Mucosa of stomach (tissue), 1 donor: ENCODE measurements at regions not wholly inside any gene's neighbourhood (a gene's known extent, or its start where the extent isn't known, plus 50 kb on each side); places are given as distances from the start of the nearest gene placed in this dataset.
"Not testable (repeated sequence)": the region's sequence is repeated elsewhere in the genome, so short reads cannot be mapped to it uniquely, and the experiment has no call there.

ENCODE experiments used
- H3K27me3 ChIP-seq: one replicate; pipeline ENCODE4 v1.7.0; 2013; ENCODE audit warnings: mild to moderate bottlenecking, low read length; ENCODE audit not compliant: control insufficient read depth, insufficient read depth
- H3K36me3 ChIP-seq: one replicate; pipeline ENCODE4 v1.7.0; 2013; ENCODE audit warnings: low read length; ENCODE audit not compliant: control insufficient read depth, insufficient read depth
- H3K4me1 ChIP-seq: one replicate; pipeline ENCODE4 v1.7.0; 2013; ENCODE audit warnings: mild to moderate bottlenecking, low read length; ENCODE audit not compliant: control insufficient read depth, insufficient read depth
- H3K4me3 ChIP-seq: one replicate; pipeline ENCODE4 v1.7.0; 2013; ENCODE audit warnings: low read length
- H3K9ac ChIP-seq: one replicate; pipeline ENCODE4 v1.7.0; 2013; ENCODE audit warnings: mild to moderate bottlenecking, low read length, moderate library complexity
- H3K9me3 ChIP-seq: one replicate; pipeline ENCODE4 v1.7.0; 2013; ENCODE audit warnings: mild to moderate bottlenecking, low read length, moderate library complexity; ENCODE audit not compliant: control insufficient read depth
- donor health status: Pancreatic carcinoma.

DNA sequence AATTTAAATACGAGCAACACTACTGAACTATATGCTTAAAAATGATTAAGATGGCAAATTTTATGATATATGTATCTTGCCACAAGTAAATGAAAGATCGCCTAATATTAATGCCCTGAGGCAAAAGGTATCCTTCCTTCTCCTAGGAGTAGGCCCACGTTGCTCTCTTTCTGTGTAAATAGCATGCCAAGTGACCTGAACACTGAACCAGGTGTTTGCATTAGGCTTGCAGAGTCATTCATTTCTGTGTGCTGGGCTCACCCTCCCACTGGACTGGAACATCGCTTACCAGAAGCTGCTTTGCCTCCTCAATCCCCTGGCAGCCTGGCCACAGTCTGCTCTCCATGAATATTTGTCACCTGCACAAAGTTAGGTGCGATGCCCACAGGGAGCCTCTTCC is 83.3 kb upstream of the TNFSF11 start:
- Histone ChIP-seq H3K27me3 (peaks cover 4% of the 10 kb centered on the region), H3K9me3 (no peaks in the 10 kb centered on the region), H3K36me3 (no peaks in the 10 kb centered on the region), H3K9ac (no peak overlapping the region), H3K4me1 (no peaks in the 10 kb centered on the region), H3K4me3 (no peak overlapping the region)

DNA sequence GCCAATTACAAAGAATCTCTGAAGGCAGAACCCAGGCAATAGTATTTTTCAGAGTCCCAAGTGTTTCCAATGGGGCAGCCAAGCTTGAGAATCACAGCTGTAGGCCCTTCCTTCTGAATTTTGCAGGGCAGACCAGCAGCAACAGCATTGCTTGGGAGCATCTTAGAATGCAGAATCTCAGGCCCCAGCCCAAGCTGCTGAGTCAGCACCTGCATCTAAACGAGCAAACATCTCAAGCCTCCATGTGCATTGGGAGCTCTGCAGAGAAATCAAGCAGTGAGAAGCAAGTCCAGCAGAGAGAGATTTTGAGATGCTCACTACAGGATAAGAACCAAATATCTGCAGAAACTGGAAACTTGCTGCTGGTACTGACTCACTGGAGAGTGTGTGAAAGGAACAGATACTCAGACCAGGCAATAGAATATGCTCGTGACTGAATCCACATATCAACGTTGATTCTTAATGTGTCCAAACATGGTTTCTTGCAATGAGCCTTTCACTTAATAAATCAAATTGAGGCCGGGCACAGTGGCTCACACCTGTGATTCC is 81.5 kb upstream of the TNFSF11 start:
- peaks cover 4% of the 10 kb centered on the region for H3K27me3 ChIP-seq
- no peak overlapping the region for H3K4me3 ChIP-seq
- H3K36me3 ChIP-seq = no peaks in the 10 kb centered on the region
- no peaks in the 10 kb centered on the region for H3K9me3 ChIP-seq
- no peaks in the 10 kb centered on the region for H3K4me1 ChIP-seq
- H3K9ac ChIP-seq = no peak overlapping the region

DNA sequence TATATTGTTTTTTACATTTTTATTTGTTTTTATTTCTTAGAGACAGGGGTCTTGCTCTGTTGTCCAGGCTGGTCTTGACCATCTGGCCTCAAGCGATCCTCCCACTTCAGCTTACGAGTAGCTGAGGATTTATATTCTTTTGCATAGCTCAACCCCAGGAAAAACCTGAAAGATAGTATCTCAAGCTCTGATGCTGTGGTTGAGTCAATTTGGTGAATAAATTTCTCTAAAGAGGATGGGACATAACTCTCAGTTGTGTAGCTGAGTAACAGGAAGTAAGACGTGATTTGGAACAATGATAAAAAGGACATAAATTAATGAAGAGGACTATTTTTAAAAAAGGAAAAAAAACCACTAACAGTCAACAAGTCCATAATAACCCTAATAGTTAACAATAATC is 79.8 kb upstream of the TNFSF11 start:
- Histone ChIP-seq H3K4me3 (no peak overlapping the region), H3K27me3 (peaks cover 4% of the 10 kb centered on the region), H3K9ac (no peak overlapping the region), H3K36me3 (no peaks in the 10 kb centered on the region), H3K9me3 (no peaks in the 10 kb centered on the region), H3K4me1 (no peaks in the 10 kb centered on the region)

DNA sequence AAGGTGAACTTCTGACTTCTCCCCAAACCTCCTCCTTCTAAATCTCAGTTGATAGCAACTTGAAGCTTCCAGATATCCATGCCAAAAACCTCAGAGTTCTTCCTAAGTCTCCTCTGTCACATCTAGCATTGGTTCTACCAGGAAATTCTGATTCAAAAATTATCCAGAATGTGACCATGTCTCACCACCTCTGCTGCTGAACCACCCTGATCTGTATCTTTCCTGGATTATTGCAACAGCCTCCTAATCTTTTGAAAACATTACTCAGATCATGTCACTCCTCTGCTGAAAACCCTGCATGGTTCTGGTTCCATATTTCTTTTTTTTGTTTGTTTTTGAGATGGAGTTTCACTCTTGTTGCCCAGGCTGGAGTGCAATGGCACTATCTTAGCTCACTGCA is 78.7 kb upstream of the TNFSF11 start:
- Histone ChIP-seq H3K36me3 (no peaks in the 10 kb centered on the region), H3K27me3 (peaks cover 4% of the 10 kb centered on the region), H3K4me1 (no peaks in the 10 kb centered on the region), H3K9ac (no peak overlapping the region), H3K4me3 (no peak overlapping the region), H3K9me3 (no peaks in the 10 kb centered on the region)

DNA sequence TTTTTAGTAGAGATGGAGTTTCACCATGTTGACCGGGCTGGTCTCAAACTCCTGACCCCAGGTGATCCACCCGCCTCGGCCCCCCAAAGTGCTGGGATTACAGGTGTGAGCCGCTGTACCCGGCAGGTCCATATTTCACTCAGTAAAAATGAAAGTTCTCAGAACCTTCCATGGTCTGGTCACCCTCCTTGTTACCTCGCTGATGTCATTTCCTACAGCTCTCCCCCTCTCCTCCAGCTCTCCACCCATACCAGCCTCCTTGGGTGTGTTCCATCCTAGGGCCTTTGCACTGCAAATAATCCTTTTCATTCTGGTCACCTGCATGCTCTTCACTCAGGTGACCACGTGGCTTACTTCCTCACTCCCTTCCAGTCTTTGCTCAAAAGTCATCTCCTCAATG is 78.2 kb upstream of the TNFSF11 start:
- H3K4me1 ChIP-seq = no peaks in the 10 kb centered on the region
- H3K9me3 ChIP-seq = no peaks in the 10 kb centered on the region
- H3K27me3 ChIP-seq = peaks cover 4% of the 10 kb centered on the region
- no peak overlapping the region for H3K9ac ChIP-seq
- no peak overlapping the region for H3K4me3 ChIP-seq
- no peaks in the 10 kb centered on the region for H3K36me3 ChIP-seq

DNA sequence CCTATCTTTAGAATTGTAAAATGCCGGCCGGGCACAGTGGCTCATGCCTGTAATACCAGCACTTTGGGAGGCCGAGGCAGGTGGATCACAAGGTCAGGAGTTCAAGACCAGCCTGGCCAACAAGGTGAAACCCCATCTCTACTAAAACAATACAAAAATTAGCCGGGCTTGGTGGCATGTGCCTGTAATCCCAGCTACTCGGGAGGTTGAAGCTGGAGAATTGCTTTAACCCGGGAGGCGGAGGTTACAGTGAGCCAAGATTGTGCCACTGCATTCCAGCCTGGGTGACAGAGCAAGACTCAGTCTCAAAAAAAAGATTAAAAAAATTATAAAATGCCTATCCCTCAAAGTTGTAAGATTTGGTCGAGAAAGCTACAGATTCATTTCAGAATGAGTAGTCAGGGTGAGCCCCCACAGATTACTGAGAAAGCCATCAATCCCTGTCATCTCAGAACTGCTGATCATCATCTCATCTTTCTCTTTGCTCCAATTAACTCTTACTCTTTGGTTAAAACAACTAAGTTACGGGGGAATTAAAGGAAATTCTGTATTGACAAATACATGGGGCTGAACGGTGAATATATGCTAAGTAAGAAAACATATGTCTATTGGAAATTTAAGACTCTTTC is 76.9 kb upstream of the TNFSF11 start:
- not testable (repeated sequence) for H3K9ac ChIP-seq, H3K9me3 ChIP-seq, H3K27me3 ChIP-seq, H3K36me3 ChIP-seq, H3K4me1 ChIP-seq, H3K4me3 ChIP-seq

DNA sequence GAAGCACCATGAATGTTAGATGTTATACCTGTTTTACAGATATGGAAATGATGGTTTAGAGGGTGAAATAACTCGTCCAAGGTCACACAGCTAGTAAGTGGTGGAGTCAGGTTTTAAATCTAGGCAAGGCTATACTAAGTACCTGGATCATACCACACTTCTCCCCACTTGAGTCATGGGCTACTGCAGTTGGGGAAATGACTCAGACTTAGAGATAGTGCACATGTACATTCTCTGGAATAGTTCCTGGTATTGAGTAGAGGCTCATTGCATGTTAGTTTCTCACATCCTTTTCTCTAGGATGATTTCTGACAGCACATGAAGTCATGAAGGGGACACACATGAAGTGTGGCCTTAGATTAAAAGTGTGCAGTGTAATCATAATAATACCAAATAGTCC is 76.2 kb upstream of the TNFSF11 start:
- H3K4me3 ChIP-seq = no peak overlapping the region
- no peaks in the 10 kb centered on the region for H3K36me3 ChIP-seq
- no peaks in the 10 kb centered on the region for H3K4me1 ChIP-seq
- H3K27me3 ChIP-seq = peaks cover 4% of the 10 kb centered on the region
- H3K9ac ChIP-seq = no peak overlapping the region
- H3K9me3 ChIP-seq = no peaks in the 10 kb centered on the region

DNA sequence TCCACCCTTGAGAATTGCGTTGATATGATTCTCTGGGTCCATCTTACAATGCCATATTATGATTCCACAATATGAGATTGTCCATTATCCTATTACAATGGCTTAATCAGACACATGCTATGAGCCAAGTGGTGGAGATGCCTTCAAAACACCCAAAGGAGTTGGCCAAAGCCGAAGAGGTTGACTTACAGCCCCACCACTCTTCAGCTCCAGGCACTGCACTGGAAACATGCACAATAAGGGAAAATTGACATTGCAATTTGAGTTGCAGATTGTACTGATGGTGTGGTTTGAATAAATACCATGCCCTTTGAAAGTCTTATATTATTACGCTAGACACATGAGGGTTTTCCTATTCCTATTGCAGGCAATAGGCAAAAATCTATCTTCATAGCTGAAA is 75.4 kb upstream of the TNFSF11 start:
- Histone ChIP-seq H3K27me3 (peaks cover 3% of the 10 kb centered on the region), H3K4me1 (no peaks in the 10 kb centered on the region), H3K9ac (no peak overlapping the region), H3K9me3 (no peaks in the 10 kb centered on the region), H3K4me3 (no peak overlapping the region), H3K36me3 (no peaks in the 10 kb centered on the region)
